Activated B cell treated with CpG ODN at 0.5 μM for 24 hours (primary cell): ENCODE measurements at regions not wholly inside any gene's neighbourhood (a gene's known extent, or its start where the extent isn't known, plus 50 kb on each side); places are given as distances from the start of the nearest gene placed in this dataset.

Experiments used
- ATAC-seq: fragments of 200-7000 bp; cut with Tn5 transposase; one replicate; pipeline ENCODE4 v1.10.0; 2021; ENCODE audit warnings: low read depth, mild to moderate bottlenecking, moderate library complexity
- CTCF ChIA-PET: fragments of 350-600 bp; sonication (Branson Sonifier 250); formaldehyde crosslinking; loops from one replicate; lab custom pipeline; 2021; ENCODE audit warnings: antibody characterized with exemption; lab: Charles Lee
- POLR2A ChIA-PET: fragments of 350-600 bp; sonication (Branson Sonifier 250); formaldehyde crosslinking; loops from one replicate; lab custom pipeline; 2021; ENCODE audit warnings: antibody characterized with exemption; lab: Charles Lee
- DNase-seq: peaks from one replicate; pipeline ENCODE4 v3.0.0; 2022
- H3K27ac Mint-ChIP-seq: one replicate; pipeline ENCODE4 v1.8.0; 2020; ENCODE audit warnings: mixed read lengths
- H3K27me3 Mint-ChIP-seq: one replicate; pipeline ENCODE4 v1.8.0; 2021; ENCODE audit warnings: mixed read lengths
- H3K36me3 Mint-ChIP-seq: one replicate; pipeline ENCODE4 v1.8.0; 2021; ENCODE audit warnings: low read depth, mixed read lengths
- H3K4me1 Mint-ChIP-seq: one replicate; pipeline ENCODE4 v1.8.0; 2021; ENCODE audit warnings: mixed read lengths
- H3K4me3 Mint-ChIP-seq: one replicate; pipeline ENCODE4 v1.8.0; 2020; ENCODE audit warnings: mild to moderate bottlenecking, mixed read lengths
- H3K9me3 Mint-ChIP-seq: one replicate; pipeline ENCODE4 v1.8.0; 2020; ENCODE audit warnings: mixed read lengths
- intact Hi-C: fragments of 100-400 bp; cut with micrococcal nuclease; formaldehyde crosslinking; loops from one replicate; pipeline ENCODE4 v1.15.1; 2024
- TF ChIP-seq, protein P1 (sequence below): fragments of 200-600 bp; IDR thresholded peaks from one replicate; pipeline ENCODE4 v1.8.0; 2022; ENCODE audit warnings: antibody characterized with exemption, mild to moderate bottlenecking

DNA sequence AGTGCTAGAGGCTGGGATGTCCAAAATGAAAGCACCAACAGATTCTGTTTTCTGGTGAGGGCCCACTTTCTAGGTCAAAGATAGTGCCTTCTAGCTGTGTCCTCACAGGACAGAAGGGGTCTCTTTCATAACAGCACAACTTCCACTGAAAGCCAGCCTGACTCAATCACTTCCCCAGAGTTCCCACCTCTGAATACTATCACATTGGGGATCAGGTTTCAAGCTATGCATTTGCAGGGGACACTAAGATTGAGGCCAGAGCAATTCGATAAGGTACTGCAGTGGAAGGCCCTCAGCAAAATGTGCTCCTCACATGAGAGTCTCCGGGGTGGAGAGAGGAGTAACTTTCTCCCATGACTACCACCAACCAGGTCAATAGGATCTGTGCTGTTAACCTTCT lies 1501.5 kb downstream of the EFNB2 start:
- no peak overlapping the region for H3K27ac Mint-ChIP-seq
- H3K36me3 Mint-ChIP-seq, result no peaks in the 10 kb centered on the region
- ATAC-seq, result no peak
- TF ChIP-seq, protein P1, sequence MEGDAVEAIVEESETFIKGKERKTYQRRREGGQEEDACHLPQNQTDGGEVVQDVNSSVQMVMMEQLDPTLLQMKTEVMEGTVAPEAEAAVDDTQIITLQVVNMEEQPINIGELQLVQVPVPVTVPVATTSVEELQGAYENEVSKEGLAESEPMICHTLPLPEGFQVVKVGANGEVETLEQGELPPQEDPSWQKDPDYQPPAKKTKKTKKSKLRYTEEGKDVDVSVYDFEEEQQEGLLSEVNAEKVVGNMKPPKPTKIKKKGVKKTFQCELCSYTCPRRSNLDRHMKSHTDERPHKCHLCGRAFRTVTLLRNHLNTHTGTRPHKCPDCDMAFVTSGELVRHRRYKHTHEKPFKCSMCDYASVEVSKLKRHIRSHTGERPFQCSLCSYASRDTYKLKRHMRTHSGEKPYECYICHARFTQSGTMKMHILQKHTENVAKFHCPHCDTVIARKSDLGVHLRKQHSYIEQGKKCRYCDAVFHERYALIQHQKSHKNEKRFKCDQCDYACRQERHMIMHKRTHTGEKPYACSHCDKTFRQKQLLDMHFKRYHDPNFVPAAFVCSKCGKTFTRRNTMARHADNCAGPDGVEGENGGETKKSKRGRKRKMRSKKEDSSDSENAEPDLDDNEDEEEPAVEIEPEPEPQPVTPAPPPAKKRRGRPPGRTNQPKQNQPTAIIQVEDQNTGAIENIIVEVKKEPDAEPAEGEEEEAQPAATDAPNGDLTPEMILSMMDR, result no peak
- no peak for DNase-seq
- no peaks in the 10 kb centered on the region for H3K9me3 Mint-ChIP-seq
- H3K4me1 Mint-ChIP-seq, result no peaks in the 10 kb centered on the region
- no peak overlapping the region for H3K4me3 Mint-ChIP-seq
- intact Hi-C loops, result no loop called here
- no peaks in the 10 kb centered on the region for H3K27me3 Mint-ChIP-seq
- POLR2A ChIA-PET, result no interaction called here
- CTCF ChIA-PET, result no interaction called here

DNA sequence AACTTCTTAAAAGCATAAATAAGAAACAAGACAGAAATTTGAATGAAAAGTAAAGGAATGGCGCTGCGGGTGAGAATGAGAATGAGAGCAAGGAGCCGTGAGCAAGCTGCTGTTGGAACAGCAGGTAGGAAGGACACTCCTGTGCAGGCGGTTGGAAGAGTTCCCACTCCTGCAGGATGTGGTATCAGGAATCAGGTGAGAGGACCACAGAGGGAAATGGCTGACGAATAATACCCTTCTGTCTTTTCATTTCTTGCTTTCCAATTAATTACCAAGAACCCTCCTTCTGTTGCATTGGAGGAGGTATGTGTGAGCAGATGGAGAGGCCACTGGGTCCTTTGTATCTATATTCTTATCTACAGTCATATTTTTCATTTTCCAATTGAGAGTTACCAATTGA lies 1504.2 kb downstream of the EFNB2 start:
- no peaks in the 10 kb centered on the region for H3K4me1 Mint-ChIP-seq
- intact Hi-C loops, result no loop called here

DNA sequence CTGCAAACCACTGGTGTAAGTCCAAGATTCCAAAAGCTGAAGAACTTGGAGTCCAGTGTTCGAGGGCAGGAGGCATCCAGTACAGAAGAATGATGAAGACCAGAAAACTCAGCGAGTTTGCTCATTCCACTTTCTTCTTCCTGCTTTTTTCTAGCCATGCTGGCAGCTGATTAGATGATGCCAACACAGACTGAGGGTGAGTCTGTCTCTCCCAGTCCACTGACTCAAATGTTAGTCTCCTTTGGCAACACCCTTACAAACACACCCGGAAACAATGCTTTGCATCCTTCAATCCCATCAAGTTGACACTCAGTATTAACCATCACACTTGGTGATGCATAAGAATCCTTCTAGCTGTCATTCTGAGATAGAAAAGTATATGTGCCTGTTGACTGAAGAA lies 1504.6 kb downstream of the EFNB2 start:
- Mint-ChIP-seq H3K27me3 (no peaks in the 10 kb centered on the region), H3K36me3 (no peaks in the 10 kb centered on the region), H3K4me3 (no peak overlapping the region), H3K9me3 (no peaks in the 10 kb centered on the region), H3K4me1 (no peaks in the 10 kb centered on the region), H3K27ac (no peak overlapping the region)
- no peak for DNase-seq
- CTCF ChIA-PET, result no interaction called here
- intact Hi-C loops, result no loop called here
- ATAC-seq, result no peak
- POLR2A ChIA-PET, result no interaction called here
- TF ChIP-seq, protein P1, result no peak

More for the DNA sequence above, 1504.2 kb downstream of the EFNB2 start:
- CTCF ChIA-PET, result no interaction called here
- Mint-ChIP-seq H3K4me3 (no peak overlapping the region), H3K9me3 (no peaks in the 10 kb centered on the region), H3K27me3 (no peaks in the 10 kb centered on the region), H3K36me3 (no peaks in the 10 kb centered on the region), H3K27ac (no peak overlapping the region)
- no peak for DNase-seq
- TF ChIP-seq, protein P1, result no peak
- POLR2A ChIA-PET, result no interaction called here
- ATAC-seq, result no peak

DNA sequence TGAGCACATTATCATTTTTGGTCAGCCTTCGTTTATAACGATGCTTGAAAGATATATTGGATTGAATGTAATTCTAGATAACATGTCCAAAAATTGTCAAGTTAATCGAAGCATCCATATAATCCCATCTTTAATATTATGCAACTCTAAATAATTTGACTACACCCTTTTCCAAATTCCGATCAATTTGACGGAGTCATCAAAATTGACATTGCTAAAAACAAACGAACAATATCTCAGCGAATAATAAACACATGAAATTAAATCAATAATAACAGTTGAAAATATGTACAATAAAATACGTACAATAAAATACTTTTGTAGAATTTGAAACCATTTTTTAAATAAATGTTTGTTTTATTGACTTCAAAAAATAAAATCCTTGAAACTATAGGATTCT lies 1516.4 kb downstream of the EFNB2 start:
- ChIA-PET CTCF (no interaction called here), POLR2A (no interaction called here)
- no peak for ATAC-seq
- no peak for DNase-seq
- TF ChIP-seq, protein P1, result no peak
- no peak overlapping the region for H3K4me3 Mint-ChIP-seq
- intact Hi-C loops, result no loop called here
- H3K27me3 Mint-ChIP-seq, result no peaks in the 10 kb centered on the region
- peaks cover 3% of the 10 kb centered on the region for H3K9me3 Mint-ChIP-seq
- no peaks in the 10 kb centered on the region for H3K36me3 Mint-ChIP-seq
- H3K27ac Mint-ChIP-seq, result no peak overlapping the region
- no peaks in the 10 kb centered on the region for H3K4me1 Mint-ChIP-seq

DNA sequence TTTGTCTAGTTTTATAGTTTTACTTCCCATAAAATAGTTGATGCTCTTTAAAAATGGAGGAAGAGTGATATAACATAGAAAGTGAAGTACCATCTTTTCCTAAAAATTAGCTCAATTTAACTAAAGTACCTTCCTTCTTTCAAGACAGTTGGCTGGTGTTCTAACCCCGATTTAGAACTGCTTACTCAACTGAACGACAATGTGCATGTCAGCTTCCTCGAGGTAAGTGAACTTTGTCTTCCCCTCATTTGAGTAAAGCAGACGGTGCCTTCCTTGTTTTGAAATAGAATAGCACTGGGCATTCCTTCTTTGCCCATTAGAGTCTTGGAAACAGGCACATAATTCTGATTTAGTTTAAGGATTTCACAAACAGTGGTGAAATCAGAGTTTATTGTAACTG lies 1519.2 kb downstream of the EFNB2 start:
- no peaks in the 10 kb centered on the region for H3K9me3 Mint-ChIP-seq
- no peaks in the 10 kb centered on the region for H3K36me3 Mint-ChIP-seq
- ATAC-seq (no peak), DNase-seq (no peak)
- H3K4me3 Mint-ChIP-seq, result no peak overlapping the region
- POLR2A ChIA-PET, result no interaction called here
- H3K27me3 Mint-ChIP-seq, result no peaks in the 10 kb centered on the region
- CTCF ChIA-PET, result no interaction called here
- TF ChIP-seq, protein P1, result no peak
- H3K27ac Mint-ChIP-seq, result no peak overlapping the region
- no peaks in the 10 kb centered on the region for H3K4me1 Mint-ChIP-seq
- intact Hi-C loops, result no loop called here
